Adrenal gland (tissue), 9 donors: ENCODE measurements at regions not wholly inside any gene's neighbourhood (a gene's known extent, or its start where the extent isn't known, plus 50 kb on each side); places are given as distances from the start of the nearest gene placed in this dataset.
A peak's percentile ranks its signal among the peaks of the same experiment; 100 is the strongest.

Experiments used
- DNase-seq, 7 donors: peaks; one replicate each; pipeline ENCODE4 v3.0.0-alpha.2; 2019 to 2020
- H3K27ac ChIP-seq, 5 donors: fragments of 200-600 bp; sonication (generic) in 4 of 5; 1 replicate in 3 of 5; 2 replicates in 2 of 5; pipeline versions ENCODE4 v1.5.1 to v1.8.0; 2016 to 2020; ENCODE audit warnings: mild to moderate bottlenecking in 1 of 5
- H3K27me3 ChIP-seq: fragments of 200-600 bp; 2 replicates; pipeline ENCODE4 v1.8.0; 2021
- H3K36me3 ChIP-seq, 2 donors: fragments of 200-600 bp; replicated peaks in 1 of 2; 1 replicate in 1 of 2; 2 replicates in 1 of 2; pipeline versions ENCODE4 v1.5.1 to v1.8.0; 2018 to 2022
- H3K4me1 ChIP-seq, 2 donors: fragments of 200-600 bp; replicated peaks in 1 of 2; 1 replicate in 1 of 2; 2 replicates in 1 of 2; pipeline versions ENCODE4 v1.5.1 to v1.8.0; 2018 to 2021
- H3K4me3 ChIP-seq, 4 donors: fragments of 200-600 bp; sonication (generic) in 3 of 4; one replicate each; pipeline ENCODE4 v1.5.1; 2016 to 2018
- H3K9me3 ChIP-seq, 3 donors: fragments of 200-600 bp; sonication (generic) in 1 of 3; replicated peaks in 1 of 3; 1 replicate in 2 of 3; 2 replicates in 1 of 3; pipeline versions ENCODE4 v1.5.1 to v1.8.0; 2016 to 2021
- CTCF ChIP-seq, 6 experiments: fragments of 450-650 bp in 4 of 6; fragments of 200-600 bp in 2 of 6; sonication (generic) in 1 of 6; IDR thresholded peaks; 1 replicate in 5 of 6; 2 replicates in 1 of 6; pipeline versions ENCODE4 v1.5.1 to v1.8.0; 2016 to 2021; ENCODE audit warnings: antibody characterized with exemption in 6 of 6, mild to moderate bottlenecking in 2 of 6, moderate library complexity in 1 of 6
- POLR2A ChIP-seq, 2 donors: fragments of 450-650 bp; IDR thresholded peaks; one replicate each; pipeline ENCODE4 v1.6.1; 2017; ENCODE audit warnings: antibody characterized with exemption in 2 of 2, mild to moderate bottlenecking in 2 of 2, moderate library complexity in 1 of 2
- whole genome bisulfite sequencing, 4 donors: extraction: QIAGEN DNeasy Blood & Tissue Kit in 2 of 4; methylation state at CpG; one replicate each; pipeline versions ENCODE4 v1.1.5 to v1.1.7; 2013 to 2017; 5-methylcytosine and 5-hydroxymethylcytosine counted together
- intact Hi-C, 2 donors: fragments of 100-400 bp; cut with DNase I; formaldehyde crosslinking; loops; one replicate each; pipeline versions ENCODE4 v1.14.1 to v1.15.0; 2022 to 2023
- donor health status: healthy with polysubstance abuse.
- donor health status: Bipolar disorder and iron deficiency.
- donor health status: DM: yes; HTN: yes; CAD: no.
- donor health status: DM: no; HTN: no; CAD: no.
- donor health status: DM: no; HTN: no; CAD: no.

GRCh38 chr13:22735011-22735995 is 445.5 kb upstream of the SGCG start:
- Histone ChIP-seq H3K27me3 (no peaks in the 10 kb centered on the region), H3K4me3 (peak overlapping the region in 1 of 4 donors; percentile 27), H3K36me3 (no peaks in the 10 kb centered on the region), H3K27ac (no peak overlapping the region), H3K9me3 (peaks cover 0 to 5% (median 0%) of the 10 kb centered on the region in 3 donors), H3K4me1 (peaks cover 4 to 6% of the 10 kb centered on the region in 2 donors)
- DNase-seq = peak; percentile 29 to 81 (median 62)
- TF ChIP-seq POLR2A (IDR thresholded peaks at IDR 0.05) (no peak), CTCF (IDR thresholded peaks at IDR 0.05) (peak in 5 of 6 experiments; percentile 20 to 37 (median 29))
- WGBS, 4 donors = 43 to 53% (median 47%) methylated on average over 24 of the region's 24 CpGs
- intact Hi-C loops = no loop called here

DNA sequence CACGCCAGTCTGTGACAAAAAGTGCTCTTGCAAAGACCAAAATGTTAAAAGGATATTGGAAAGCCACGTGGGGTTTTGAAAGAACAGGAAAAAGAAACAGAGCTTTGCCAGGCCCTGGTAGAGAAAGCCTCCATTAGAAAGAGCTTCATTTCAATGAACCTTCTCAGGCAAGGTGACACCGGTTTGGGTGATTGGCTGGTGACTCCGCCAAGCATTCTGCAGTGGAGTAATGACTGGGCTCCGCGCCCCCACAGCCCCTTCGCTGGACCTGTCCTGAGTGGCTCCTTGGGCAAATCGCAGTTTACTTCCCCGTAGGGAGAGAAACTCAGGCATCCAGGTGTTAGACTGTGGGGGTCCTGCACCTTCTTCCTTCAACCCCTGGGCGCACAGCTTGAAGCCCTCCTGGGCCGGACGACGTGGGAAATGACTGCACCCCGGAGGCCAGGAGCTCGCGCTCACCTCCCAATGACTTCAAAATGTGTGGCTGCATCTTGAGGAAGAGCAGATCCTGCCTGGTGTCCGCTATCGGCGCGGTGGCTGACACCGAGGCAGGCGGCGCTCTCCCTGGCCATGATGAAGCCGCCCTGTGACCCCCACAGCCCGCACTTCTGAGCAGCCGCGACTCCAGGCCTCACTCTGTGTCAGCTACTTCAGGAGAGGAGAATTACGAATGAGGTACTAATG is 444.6 kb upstream of the SGCG start:
- Histone ChIP-seq H3K4me3 (no peak overlapping the region), H3K27me3 (no peaks in the 10 kb centered on the region), H3K9me3 (peaks cover 0 to 5% (median 0%) of the 10 kb centered on the region in 3 donors), H3K4me1 (peaks cover 4 to 6% of the 10 kb centered on the region in 2 donors), H3K36me3 (no peaks in the 10 kb centered on the region), H3K27ac (no peak overlapping the region)
- WGBS, 4 donors = 78 to 82% (median 81%) methylated on average over 18 to 28 of the region's 28 CpGs
- no peak for DNase-seq
- TF ChIP-seq CTCF (IDR thresholded peaks at IDR 0.05) = no peak
- TF ChIP-seq POLR2A (IDR thresholded peaks at IDR 0.05) = no peak
- intact Hi-C loops = no loop called here

DNA sequence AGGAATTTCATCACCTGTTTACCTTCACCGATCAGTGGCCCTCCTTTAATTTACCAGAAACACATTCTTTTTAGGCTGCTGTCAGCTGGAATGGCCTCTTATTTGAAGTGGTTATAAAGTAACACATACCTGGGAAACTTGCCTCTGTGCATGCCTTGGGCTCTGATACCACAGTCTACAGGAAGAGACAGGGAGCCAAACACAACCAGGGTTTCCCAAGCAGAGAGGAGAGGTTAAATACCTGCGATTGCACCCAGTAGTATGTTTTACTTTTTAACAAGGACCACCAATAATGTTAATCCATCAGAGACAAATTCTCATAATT is 444.0 kb upstream of the SGCG start:
- Histone ChIP-seq H3K36me3 (no peaks in the 10 kb centered on the region), H3K4me1 (peaks cover 4 to 6% of the 10 kb centered on the region in 2 donors), H3K4me3 (no peak overlapping the region), H3K27ac (no peak overlapping the region), H3K9me3 (peaks cover 0 to 5% (median 0%) of the 10 kb centered on the region in 3 donors), H3K27me3 (no peaks in the 10 kb centered on the region)
- 74 to 80% (median 78%) methylated on average over 2 of the region's 2 CpGs for WGBS, 4 donors
- DNase-seq = no peak
- TF ChIP-seq CTCF (IDR thresholded peaks at IDR 0.05) = no peak
- TF ChIP-seq POLR2A (IDR thresholded peaks at IDR 0.05) = no peak
- intact Hi-C loops = no loop called here

DNA sequence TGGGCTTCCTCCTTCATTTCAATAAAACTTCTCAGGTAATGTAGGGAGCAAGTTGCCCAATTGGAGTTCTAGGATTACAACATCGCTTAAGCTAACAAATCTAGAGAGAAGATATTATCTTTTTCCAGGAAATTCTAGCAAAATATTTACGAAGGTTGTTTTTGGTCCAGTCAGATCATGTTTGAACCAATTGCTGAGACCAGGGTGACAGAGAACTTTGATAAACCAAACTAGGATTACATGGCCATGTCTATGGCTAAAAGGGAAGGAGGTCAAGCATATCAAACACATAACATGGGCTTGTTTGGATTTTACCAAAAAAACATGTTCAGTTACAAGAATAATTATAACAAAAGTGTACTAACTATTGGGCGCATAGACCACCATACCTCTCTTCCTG is 442.4 kb upstream of the SGCG start:
- Histone ChIP-seq H3K27me3 (no peaks in the 10 kb centered on the region), H3K36me3 (no peaks in the 10 kb centered on the region), H3K4me1 (peaks cover 4 to 6% of the 10 kb centered on the region in 2 donors), H3K27ac (no peak overlapping the region), H3K9me3 (peaks cover 0 to 5% (median 0%) of the 10 kb centered on the region in 3 donors), H3K4me3 (no peak overlapping the region)
- no peak for DNase-seq
- intact Hi-C loops = no loop called here
- TF ChIP-seq POLR2A (IDR thresholded peaks at IDR 0.05) (no peak), CTCF (IDR thresholded peaks at IDR 0.05) (no peak)
- 90 to 95% (median 91%) methylated on average over 3 of the region's 3 CpGs for WGBS, 4 donors
